GM12878 (cell line): ENCODE measurements at regions not wholly inside any gene's neighbourhood (a gene's known extent, or its start where the extent isn't known, plus 50 kb on each side); places are given as distances from the start of the nearest gene placed in this dataset.

Source experiments
- ATAC-seq: fragments of 200-7000 bp; cut with Tn5 transposase; 3 replicates; pipeline ENCODE4 v1.9.1; 2020; ENCODE audit warnings: mild to moderate bottlenecking, moderate library complexity
- BruUV-seq: library from RNA; stranded (reverse); fragments of 400-500 nt; replicated peaks from 2 replicates; lab custom pipeline; 2021; lab: Mats Ljungman, UMichigan
- CTCF ChIA-PET: fragments of 300-600 bp; sonication (Branson Sonifier 250); formaldehyde crosslinking; extraction: SDS; loops from one replicate; lab custom pipeline; 2021; ENCODE audit warnings: inconsistent platforms; lab: Yijun Ruan, JAX
- POLR2A ChIA-PET: fragments of 350-600 bp; formaldehyde crosslinking; extraction: SDS; loops from one replicate; lab custom pipeline; 2021; ENCODE audit warnings: inconsistent platforms; lab: Charles Lee
- RAD21 ChIA-PET: fragments of 300-600 bp; sonication (Branson Sonifier 250); formaldehyde crosslinking; loops from one replicate; lab custom pipeline; 2023; ENCODE audit warnings: antibody characterized with exemption; ENCODE audit not compliant: unreplicated experiment; lab: Charles Lee
- SMC1A ChIA-PET: fragments of 300-600 bp; sonication (Branson Sonifier 250); formaldehyde crosslinking; loops from one replicate; lab custom pipeline; 2023; ENCODE audit not compliant: unreplicated experiment, uncharacterized antibody; lab: Charles Lee
- DNase-seq: peaks from one replicate; pipeline ENCODE4 v3.0.0-alpha.2; 2011; ENCODE audit warnings: low read depth, low spot score
- FAIRE-seq: peaks from 3 replicates; lab custom pipeline; 2011; peaks lifted over from hg19 to GRCh38; lab: Jason Lieb, UNC
- H2AFZ ChIP-seq: 2 replicates; pipeline ENCODE4 v1.6.0; 2011; ENCODE audit warnings: low read depth, low read length, control low read depth; ENCODE audit not compliant: control insufficient read depth
- H3K27ac ChIP-seq: 2 replicates; pipeline ENCODE4 v1.5.1; 2011; ENCODE audit warnings: control low read depth; ENCODE audit not compliant: control insufficient read depth, insufficient read depth
- H3K27me3 ChIP-seq, 2 experiments: replicated peaks in 1 of 2; 2 replicates each; pipeline versions ENCODE4 v1.6.0 to v1.6.1; 2011; ENCODE audit warnings: low read length in 1 of 2; ENCODE audit not compliant: control insufficient read depth in 2 of 2, insufficient read depth in 2 of 2
- H3K36me3 ChIP-seq, 2 experiments: 2 replicates each; pipeline ENCODE4 v1.5.1; 2011; ENCODE audit warnings: low read length in 1 of 2; ENCODE audit not compliant: control insufficient read depth in 2 of 2, insufficient read depth in 2 of 2
- H3K4me1 ChIP-seq: 2 replicates; pipeline ENCODE4 v1.6.1; 2011; ENCODE audit warnings: mild to moderate bottlenecking, low read length, moderate library complexity, mixed read lengths; ENCODE audit not compliant: control insufficient read depth, insufficient read depth
- H3K4me2 ChIP-seq: 2 replicates; pipeline ENCODE4 v1.6.0; 2011; ENCODE audit warnings: control low read depth; ENCODE audit not compliant: control insufficient read depth, insufficient read depth
- H3K4me3 ChIP-seq: fragments of 200-600 bp; sonication (generic); 2 replicates; pipeline ENCODE4 v1.5.1; 2016
- H3K79me2 ChIP-seq: 2 replicates; pipeline ENCODE4 v1.6.0; 2011; ENCODE audit warnings: low read length; ENCODE audit not compliant: control insufficient read depth, insufficient read depth
- H3K9ac ChIP-seq: 2 replicates; pipeline ENCODE4 v1.8.0; 2011; ENCODE audit warnings: low read length, control low read depth, mixed read lengths; ENCODE audit not compliant: control insufficient read depth, insufficient read depth
- H3K9me3 ChIP-seq: replicated peaks from 3 replicates; pipeline ENCODE4 v1.5.1; 2011; ENCODE audit warnings: mild to moderate bottlenecking, low read length; ENCODE audit not compliant: control insufficient read depth, insufficient read depth
- H4K20me1 ChIP-seq: 2 replicates; pipeline ENCODE4 v1.6.0; 2011; ENCODE audit not compliant: control insufficient read depth, insufficient read depth
- BRCA1 ChIP-seq: IDR thresholded peaks from 2 replicates; pipeline ENCODE4 v1.6.1; 2011; ENCODE audit warnings: low read depth, low read length, improper control_type of control experiment
- CBX5 ChIP-seq: sonication (generic); IDR thresholded peaks from 2 replicates; pipeline ENCODE4 v1.6.1; 2016; ENCODE audit warnings: low read depth, moderate library complexity, mild to moderate bottlenecking, inconsistent platforms
- CREM ChIP-seq: IDR thresholded peaks from 2 replicates; pipeline ENCODE4 v1.6.1; 2014; ENCODE audit warnings: antibody characterized with exemption, low read depth
- HDAC6 ChIP-seq: fragments of 200-600 bp; sonication (generic); IDR thresholded peaks from one replicate; pipeline ENCODE4 v1.8.0; 2017; ENCODE audit warnings: antibody characterized with exemption; ENCODE audit not compliant: unreplicated experiment
- SRF ChIP-seq, 2 experiments: IDR thresholded peaks; 2 replicates each; pipeline ENCODE4 v1.6.1; 2011; ENCODE audit warnings: low read depth in 2 of 2, low read length in 2 of 2, mild to moderate bottlenecking in 1 of 2, moderate library complexity in 1 of 2
- STAT1 ChIP-seq: fragments of 450-650 bp; conservative IDR thresholded peaks from 2 replicates; pipeline ENCODE4 v1.6.1; 2014; ENCODE audit warnings: antibody characterized with exemption, mild to moderate bottlenecking
- TARDBP ChIP-seq: IDR thresholded peaks from 2 replicates; pipeline ENCODE4 v1.6.1; 2016; ENCODE audit warnings: borderline replicate concordance
- TBL1XR1 ChIP-seq: IDR thresholded peaks from 2 replicates; pipeline ENCODE4 v1.6.1; 2012; ENCODE audit warnings: low read depth, low read length, improper control_type of control experiment
- ZBTB11 ChIP-seq: fragments of 450-650 bp; formaldehyde crosslinking; IDR thresholded peaks from 2 replicates; pipeline ENCODE4 v1.5.0; 2022; ENCODE audit warnings: mild to moderate bottlenecking, missing genetic modification characterization
- ZBTB33 ChIP-seq: fragments of 450-650 bp; IDR thresholded peaks from 2 replicates; pipeline ENCODE4 v1.6.1; 2017; ENCODE audit warnings: mild to moderate bottlenecking
- ZNF592 ChIP-seq: fragments of 450-650 bp; IDR thresholded peaks from 2 replicates; pipeline ENCODE4 v1.6.1; 2017; ENCODE audit warnings: mild to moderate bottlenecking, moderate library complexity
- ZSCAN29 ChIP-seq: fragments of 450-650 bp; IDR thresholded peaks from 2 replicates; pipeline ENCODE4 v1.6.1; 2017; ENCODE audit warnings: mild to moderate bottlenecking, moderate library complexity
- ZZZ3 ChIP-seq: IDR thresholded peaks from 2 replicates; pipeline ENCODE4 v1.6.1; 2011; ENCODE audit warnings: low read depth; ENCODE audit not compliant: control insufficient read depth, insufficient read length
- WGBS: methylation state at CpG from one replicate; pipeline ENCODE4 v1.1.6; 2016; ENCODE audit warnings: low lambda C conversion rate; ENCODE audit not compliant: insufficient replicate concordance, insufficient coverage; ENCODE audit errors: missing lambda C conversion rate; 5-methylcytosine and 5-hydroxymethylcytosine counted together
- in situ Hi-C: fragments of 300-500 bp; cut with MboI; formaldehyde crosslinking; loops from 9 replicates; pipeline ENCODE4 v1.14.3; 2018; ENCODE audit warnings: mixed read lengths
- intact Hi-C: fragments of 100-400 bp; cut with micrococcal nuclease; formaldehyde crosslinking; loops from one replicate; pipeline ENCODE4 v1.14.2; 2022; ENCODE audit not compliant: unreplicated experiment

GRCh38 chr3:95036526-95037021 lies 973.7 kb downstream of the NSUN3 start:
- RAD21 ChIA-PET, result no interaction called here
- no TSS peak for BruUV-seq
- FAIRE-seq, result no peak
- H3K36me3 ChIP-seq, result no peaks in the 10 kb centered on the region
- H3K27me3 ChIP-seq, result no peaks in the 10 kb centered on the region
- intact Hi-C loops (no loop called here), in situ Hi-C loops (no loop called here)
- POLR2A ChIA-PET, result no interaction called here
- no peak for ATAC-seq
- SMC1A ChIA-PET, result no interaction called here
- CTCF ChIA-PET, result no interaction called here
- no peak overlapping the region for H3K9ac ChIP-seq
- no peak overlapping the region for H3K4me2 ChIP-seq
- H2AFZ ChIP-seq, result no peak overlapping the region
- H3K4me3 ChIP-seq, result no peak overlapping the region
- no peak for DNase-seq
- WGBS, result 0% methylated on average over 2 of the region's 2 CpGs
- H3K27ac ChIP-seq, result no peak overlapping the region
- no peaks in the 10 kb centered on the region for H4K20me1 ChIP-seq
- H3K79me2 ChIP-seq, result no peaks in the 10 kb centered on the region
- no peaks in the 10 kb centered on the region for H3K4me1 ChIP-seq
- no peaks in the 10 kb centered on the region for H3K9me3 ChIP-seq
- TF ChIP-seq ZBTB33 (no peak), TARDBP (no peak), HDAC6 (no peak), TBL1XR1 (no peak), BRCA1 (no peak), STAT1 (no peak), ZNF592 (no peak), CBX5 (no peak), ZBTB11 (no peak), ZZZ3 (no peak), ZSCAN29 (no peak), CREM (no peak), SRF (IDR thresholded peaks at IDR 0.05; ENCODE audit: low read depth in 2 of 2, low read length in 2 of 2) (no peak)
